Breast epithelium (tissue), 3 donors: ENCODE measurements at regions not wholly inside any gene's neighbourhood (a gene's known extent, or its start where the extent isn't known, plus 50 kb on each side); places are given as distances from the start of the nearest gene placed in this dataset.

Source experiments
- CTCF ChIP-seq, 3 donors: fragments of 450-650 bp; IDR thresholded peaks; one replicate each; pipeline ENCODE4 v1.5.1; 2016 to 2017; ENCODE audit warnings: antibody characterized with exemption in 3 of 3, mild to moderate bottlenecking in 3 of 3, moderate library complexity in 3 of 3
- POLR2A ChIP-seq: fragments of 450-650 bp; IDR thresholded peaks from one replicate; pipeline ENCODE4 v1.6.1; 2016; ENCODE audit warnings: antibody characterized with exemption, mild to moderate bottlenecking, moderate library complexity
- POLR2AphosphoS5 ChIP-seq, 3 donors: sonication (generic); formaldehyde crosslinking; IDR thresholded peaks; one replicate each; pipeline ENCODE4 v1.6.1; 2017; ENCODE audit warnings: antibody characterized with exemption in 3 of 3

- TF ChIP-seq CTCF (IDR thresholded peaks at IDR 0.05) (no peak), POLR2AphosphoS5 (IDR thresholded peaks at IDR 0.05) (no peak), POLR2A (no peak)
These were observed 673.6 kb downstream of the IPMK start for GRCh38 chr10:57593983-57594573.
